ENCODE measurements at regions not wholly inside any gene's neighbourhood (a gene's known extent, or its start where the extent isn't known, plus 50 kb on each side); places are given as distances from the start of the nearest gene placed in this dataset.

- Histone ChIP-seq H3K4me1 (ENCODE audit: control insufficient read depth, extremely low read depth, insufficient read depth, low read length) (no peaks in the 10 kb centered on the region), H3K4me2 (ENCODE audit: extremely low read depth, insufficient read depth, low read length) (no peak overlapping the region), H3K27ac (ENCODE audit: insufficient read depth, low read length) (no peak overlapping the region), H3K9me3 (ENCODE audit: control insufficient read depth, insufficient read depth, low read depth, low read length) (no peaks in the 10 kb centered on the region), H3K36me3 (ENCODE audit: control insufficient read depth, insufficient read depth, low read length) (no peaks in the 10 kb centered on the region), H2AFZ (ENCODE audit: low read length) (no peak overlapping the region), H4K20me1 (ENCODE audit: control insufficient read depth, extremely low read depth, insufficient read depth, low read length) (no peaks in the 10 kb centered on the region), H3K79me2 (ENCODE audit: control insufficient read depth, insufficient read depth, low read length) (no peaks in the 10 kb centered on the region), H3K27me3 (ENCODE audit: control insufficient read depth, insufficient read depth, low read length) (no peaks in the 10 kb centered on the region), H3K9ac (ENCODE audit: insufficient read depth, low read length) (no peak overlapping the region), H3K4me3 (replicated peaks in 1 of 4; ENCODE audit: control extremely low read depth in 1 of 4, insufficient read depth in 1 of 4, low read depth in 3 of 4, low read length in 4 of 4) (no peak overlapping the region)
- no peak for DNase-seq (ENCODE audit: low read depth in 2 of 2)
- TF ChIP-seq EZH2 (IDR thresholded peaks at IDR 0.05; ENCODE audit: low read length, missing control alignments) (no peak), CTCF (conservative IDR thresholded peaks at IDR 0.05 in 1 of 2, IDR thresholded peaks at IDR 0.05 in 1 of 2; ENCODE audit: low read depth in 1 of 2, low read length in 2 of 2) (no peak)
Observed at GRCh38 chr4:31189938-31190337, 469.8 kb downstream of the PCDH7 start.

GRCh38 chr4:31190671-31191070 is 470.5 kb downstream of the PCDH7 start:
- Histone ChIP-seq H3K27ac (ENCODE audit: insufficient read depth, low read length) (no peak overlapping the region), H3K9ac (ENCODE audit: insufficient read depth, low read length) (no peak overlapping the region), H3K9me3 (ENCODE audit: control insufficient read depth, insufficient read depth, low read depth, low read length) (no peaks in the 10 kb centered on the region), H3K79me2 (ENCODE audit: control insufficient read depth, insufficient read depth, low read length) (no peaks in the 10 kb centered on the region), H3K27me3 (ENCODE audit: control insufficient read depth, insufficient read depth, low read length) (no peaks in the 10 kb centered on the region), H3K4me2 (ENCODE audit: extremely low read depth, insufficient read depth, low read length) (no peak overlapping the region), H4K20me1 (ENCODE audit: control insufficient read depth, extremely low read depth, insufficient read depth, low read length) (no peaks in the 10 kb centered on the region), H3K36me3 (ENCODE audit: control insufficient read depth, insufficient read depth, low read length) (no peaks in the 10 kb centered on the region), H3K4me1 (ENCODE audit: control insufficient read depth, extremely low read depth, insufficient read depth, low read length) (no peaks in the 10 kb centered on the region), H2AFZ (ENCODE audit: low read length) (no peak overlapping the region), H3K4me3 (replicated peaks in 1 of 4; ENCODE audit: control extremely low read depth in 1 of 4, insufficient read depth in 1 of 4, low read depth in 3 of 4, low read length in 4 of 4) (no peak overlapping the region)
- no peak for DNase-seq (ENCODE audit: low read depth in 2 of 2)
- TF ChIP-seq EZH2 (IDR thresholded peaks at IDR 0.05; ENCODE audit: low read length, missing control alignments), result no peak
- no peak for TF ChIP-seq CTCF (conservative IDR thresholded peaks at IDR 0.05 in 1 of 2, IDR thresholded peaks at IDR 0.05 in 1 of 2; ENCODE audit: low read depth in 1 of 2, low read length in 2 of 2)

GRCh38 chr4:31192341-31192740 is 472.2 kb downstream of the PCDH7 start:
- H4K20me1 ChIP-seq (ENCODE audit: control insufficient read depth, extremely low read depth, insufficient read depth, low read length), result no peaks in the 10 kb centered on the region
- peak in 1 of 2 donors; percentile 14 for DNase-seq (ENCODE audit: low read depth in 2 of 2)
- no peak overlapping the region for H3K4me3 ChIP-seq (replicated peaks in 1 of 4; ENCODE audit: control extremely low read depth in 1 of 4, insufficient read depth in 1 of 4, low read depth in 3 of 4, low read length in 4 of 4)
- no peaks in the 10 kb centered on the region for H3K4me1 ChIP-seq (ENCODE audit: control insufficient read depth, extremely low read depth, insufficient read depth, low read length)
- no peak for TF ChIP-seq EZH2 (IDR thresholded peaks at IDR 0.05; ENCODE audit: low read length, missing control alignments)
- no peak for TF ChIP-seq CTCF (conservative IDR thresholded peaks at IDR 0.05 in 1 of 2, IDR thresholded peaks at IDR 0.05 in 1 of 2; ENCODE audit: low read depth in 1 of 2, low read length in 2 of 2)
- H3K4me2 ChIP-seq (ENCODE audit: extremely low read depth, insufficient read depth, low read length), result no peak overlapping the region
- H3K79me2 ChIP-seq (ENCODE audit: control insufficient read depth, insufficient read depth, low read length), result no peaks in the 10 kb centered on the region
- no peaks in the 10 kb centered on the region for H3K36me3 ChIP-seq (ENCODE audit: control insufficient read depth, insufficient read depth, low read length)
- H3K27me3 ChIP-seq (ENCODE audit: control insufficient read depth, insufficient read depth, low read length), result no peaks in the 10 kb centered on the region
- no peaks in the 10 kb centered on the region for H3K9me3 ChIP-seq (ENCODE audit: control insufficient read depth, insufficient read depth, low read depth, low read length)
- no peak overlapping the region for H2AFZ ChIP-seq (ENCODE audit: low read length)
- H3K9ac ChIP-seq (ENCODE audit: insufficient read depth, low read length), result no peak overlapping the region
- H3K27ac ChIP-seq (ENCODE audit: insufficient read depth, low read length), result no peak overlapping the region

Data from fibroblast of lung (primary cell).